SK-N-MC (cell line): ENCODE measurements at regions not wholly inside any gene's neighbourhood (a gene's known extent, or its start where the extent isn't known, plus 50 kb on each side); places are given as distances from the start of the nearest gene placed in this dataset.

ENCODE experiments used
- DNase-seq: peaks from one replicate; pipeline ENCODE4 v3.0.0-alpha.2; 2011; ENCODE audit warnings: low read depth, low spot score
- H3K27ac ChIP-seq: fragments of 200-600 bp; sonication (generic); 2 replicates; pipeline ENCODE4 v1.5.1; 2016; ENCODE audit warnings: mixed run types
- H3K36me3 ChIP-seq: fragments of 200-600 bp; sonication (generic); 2 replicates; pipeline ENCODE4 v1.6.1; 2017; ENCODE audit warnings: antibody characterized with exemption, low read length, mixed read lengths; ENCODE audit not compliant: insufficient read depth
- H3K4me3 ChIP-seq: fragments of 200-600 bp; sonication (generic); 2 replicates; pipeline ENCODE4 v1.5.1; 2016
- H3K9ac ChIP-seq: fragments of 200-600 bp; sonication (generic); 2 replicates; pipeline ENCODE4 v1.8.0; 2017; ENCODE audit warnings: mixed run types, mixed read lengths; ENCODE audit not compliant: insufficient read length
- H3K9me3 ChIP-seq: fragments of 200-600 bp; sonication (generic); 2 replicates; pipeline ENCODE4 v1.6.1; 2017; ENCODE audit warnings: low read depth, mild to moderate bottlenecking, antibody characterized with exemption, low read length, moderate library complexity, mixed read lengths
- EZH2 ChIP-seq: fragments of 200-600 bp; sonication (generic); IDR thresholded peaks from one replicate; pipeline ENCODE4 v1.6.1; 2017; ENCODE audit warnings: antibody characterized with exemption
- FOXP2 ChIP-seq: optimal IDR thresholded peaks from 2 replicates; pipeline ENCODE3; 2011; ENCODE audit warnings: mild to moderate bottlenecking, moderate library complexity; ENCODE audit not compliant: insufficient read depth; ENCODE audit errors: extremely low read length, control extremely low read depth
- POLR2AphosphoS5 ChIP-seq: IDR thresholded peaks from 2 replicates; pipeline ENCODE4 v1.6.1; 2012; ENCODE audit warnings: mild to moderate bottlenecking, low read depth, low read length, borderline replicate concordance

- no peak overlapping the region for H3K4me3 ChIP-seq
- no peaks in the 10 kb centered on the region for H3K36me3 ChIP-seq
- TF ChIP-seq FOXP2: no peak
- no peak overlapping the region for H3K9ac ChIP-seq
- DNase-seq: no peak
- no peak overlapping the region for H3K27ac ChIP-seq
- H3K9me3 ChIP-seq: no peaks in the 10 kb centered on the region
These were observed 357.5 kb upstream of the UMPS start for GRCh38 chr3:124372775-124373174.

- Histone ChIP-seq H3K9me3 (no peaks in the 10 kb centered on the region), H3K36me3 (no peaks in the 10 kb centered on the region), H3K4me3 (no peak overlapping the region), H3K27ac (no peak overlapping the region), H3K9ac (no peak overlapping the region)
- TF ChIP-seq EZH2 (no peak), FOXP2 (no peak), POLR2AphosphoS5 (no peak)
- no peak for DNase-seq
These were observed 356.7 kb upstream of the UMPS start for GRCh38 chr3:124373524-124373923.

- Histone ChIP-seq H3K36me3 (no peaks in the 10 kb centered on the region), H3K4me3 (no peak overlapping the region), H3K9ac (no peak overlapping the region), H3K27ac (no peak overlapping the region), H3K9me3 (no peaks in the 10 kb centered on the region)
- no peak for DNase-seq
- TF ChIP-seq POLR2AphosphoS5 (no peak), FOXP2 (no peak), EZH2 (no peak)
These were observed 355.7 kb upstream of the UMPS start for GRCh38 chr3:124374583-124374982.

GRCh38 chr3:124381575-124382333 is 348.5 kb upstream of the UMPS start:
- no peak overlapping the region for H3K27ac ChIP-seq
- H3K9ac ChIP-seq: no peak overlapping the region
- no peaks in the 10 kb centered on the region for H3K36me3 ChIP-seq
- no peak for DNase-seq
- TF ChIP-seq FOXP2: no peak
- TF ChIP-seq EZH2: no peak
- no peak for TF ChIP-seq POLR2AphosphoS5
- H3K4me3 ChIP-seq: no peak overlapping the region
- H3K9me3 ChIP-seq: no peaks in the 10 kb centered on the region

- no peaks in the 10 kb centered on the region for H3K9me3 ChIP-seq
- H3K27ac ChIP-seq: no peak overlapping the region
- no peaks in the 10 kb centered on the region for H3K36me3 ChIP-seq
- H3K4me3 ChIP-seq: no peak overlapping the region
- DNase-seq: no peak
- TF ChIP-seq FOXP2 (no peak), EZH2 (no peak), POLR2AphosphoS5 (no peak)
- no peak overlapping the region for H3K9ac ChIP-seq
These were observed 347.2 kb upstream of the UMPS start for GRCh38 chr3:124383051-124383450.

- H3K4me3 ChIP-seq: no peak overlapping the region
- H3K9me3 ChIP-seq: no peaks in the 10 kb centered on the region
- H3K36me3 ChIP-seq: no peaks in the 10 kb centered on the region
These were observed 346.3 kb upstream of the UMPS start for GRCh38 chr3:124383846-124384466.

GRCh38 chr3:124384527-124384926 is 345.7 kb upstream of the UMPS start:
- H3K9me3 ChIP-seq: no peaks in the 10 kb centered on the region
- no peak overlapping the region for H3K9ac ChIP-seq
- H3K36me3 ChIP-seq: no peaks in the 10 kb centered on the region
- no peak overlapping the region for H3K4me3 ChIP-seq
- H3K27ac ChIP-seq: no peak overlapping the region
- no peak for TF ChIP-seq POLR2AphosphoS5
- no peak for TF ChIP-seq EZH2
- no peak for TF ChIP-seq FOXP2
- no peak for DNase-seq

More at GRCh38 chr3:124383846-124384466, 346.3 kb upstream of the UMPS start:
- no peak for DNase-seq
- Histone ChIP-seq H3K27ac (no peak overlapping the region), H3K9ac (no peak overlapping the region)
- TF ChIP-seq EZH2: no peak
- no peak for TF ChIP-seq FOXP2
- no peak for TF ChIP-seq POLR2AphosphoS5

GRCh38 chr3:124385996-124386395 is 344.3 kb upstream of the UMPS start:
- H3K9ac ChIP-seq: no peak overlapping the region
- TF ChIP-seq EZH2 (no peak), FOXP2 (no peak), POLR2AphosphoS5 (no peak; the same call in 1 of the 2 replicates)
- H3K36me3 ChIP-seq: no peaks in the 10 kb centered on the region

GRCh38 chr3:124386996-124387595 is 343.2 kb upstream of the UMPS start:
- no peaks in the 10 kb centered on the region for H3K9me3 ChIP-seq
- H3K9ac ChIP-seq: no peak overlapping the region
- H3K27ac ChIP-seq: no peak overlapping the region
- no peak for DNase-seq
- TF ChIP-seq POLR2AphosphoS5 (no peak), EZH2 (no peak), FOXP2 (no peak)
- H3K4me3 ChIP-seq: no peak overlapping the region
- H3K36me3 ChIP-seq: no peaks in the 10 kb centered on the region

More at GRCh38 chr3:124385996-124386395, 344.3 kb upstream of the UMPS start:
- Histone ChIP-seq H3K9me3 (no peaks in the 10 kb centered on the region), H3K27ac (no peak overlapping the region), H3K4me3 (no peak overlapping the region)
- DNase-seq: peak; percentile 30
